ENCODE measurements at regions not wholly inside any gene's neighbourhood (a gene's known extent, or its start where the extent isn't known, plus 50 kb on each side); places are given as distances from the start of the nearest gene placed in this dataset.

GRCh38 chr9:2486988-2487387, 134.6 kb upstream of the VLDLR start:
- H3K4me1 ChIP-seq (ENCODE audit: insufficient read depth, low read length, poor library complexity, severe bottlenecking), result no peaks in the 10 kb centered on the region
- H2AFZ ChIP-seq (ENCODE audit: low read length), result no peak overlapping the region
- H3K9me2 ChIP-seq (replicated peaks; ENCODE audit: low read depth, low read length), result no peaks in the 10 kb centered on the region
- no peak overlapping the region for H3K4me3 ChIP-seq (ENCODE audit: low read length, poor library complexity, severe bottlenecking)
- H3K9me3 ChIP-seq (ENCODE audit: insufficient read depth, low read depth, low read length), result no peaks in the 10 kb centered on the region
- no peaks in the 10 kb centered on the region for H3K36me3 ChIP-seq (ENCODE audit: insufficient read depth, low read length)
- H4K20me1 ChIP-seq (ENCODE audit: insufficient read depth, low read length, poor library complexity, severe bottlenecking), result no peaks in the 10 kb centered on the region
- TF ChIP-seq EZH2phosphoT487 (IDR thresholded peaks at IDR 0.05; ENCODE audit: borderline replicate concordance), result no peak
- TF ChIP-seq, protein P1, sequence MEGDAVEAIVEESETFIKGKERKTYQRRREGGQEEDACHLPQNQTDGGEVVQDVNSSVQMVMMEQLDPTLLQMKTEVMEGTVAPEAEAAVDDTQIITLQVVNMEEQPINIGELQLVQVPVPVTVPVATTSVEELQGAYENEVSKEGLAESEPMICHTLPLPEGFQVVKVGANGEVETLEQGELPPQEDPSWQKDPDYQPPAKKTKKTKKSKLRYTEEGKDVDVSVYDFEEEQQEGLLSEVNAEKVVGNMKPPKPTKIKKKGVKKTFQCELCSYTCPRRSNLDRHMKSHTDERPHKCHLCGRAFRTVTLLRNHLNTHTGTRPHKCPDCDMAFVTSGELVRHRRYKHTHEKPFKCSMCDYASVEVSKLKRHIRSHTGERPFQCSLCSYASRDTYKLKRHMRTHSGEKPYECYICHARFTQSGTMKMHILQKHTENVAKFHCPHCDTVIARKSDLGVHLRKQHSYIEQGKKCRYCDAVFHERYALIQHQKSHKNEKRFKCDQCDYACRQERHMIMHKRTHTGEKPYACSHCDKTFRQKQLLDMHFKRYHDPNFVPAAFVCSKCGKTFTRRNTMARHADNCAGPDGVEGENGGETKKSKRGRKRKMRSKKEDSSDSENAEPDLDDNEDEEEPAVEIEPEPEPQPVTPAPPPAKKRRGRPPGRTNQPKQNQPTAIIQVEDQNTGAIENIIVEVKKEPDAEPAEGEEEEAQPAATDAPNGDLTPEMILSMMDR (conservative IDR thresholded peaks at IDR 0.05; ENCODE audit: low read length), result no peak
- no peak overlapping the region for H3K9ac ChIP-seq (ENCODE audit: low read depth, low read length, poor library complexity, severe bottlenecking)
- H3K4me2 ChIP-seq (ENCODE audit: low read depth, low read length, poor library complexity, severe bottlenecking), result no peak overlapping the region
- H3F3A ChIP-seq (ENCODE audit: low read depth), result no peaks in the 10 kb centered on the region
- H3K27me3 ChIP-seq (ENCODE audit: insufficient read depth, low read length, poor library complexity, severe bottlenecking), result no peaks in the 10 kb centered on the region
- H3K79me2 ChIP-seq (ENCODE audit: insufficient read depth, low read length), result no peaks in the 10 kb centered on the region

GRCh38 chr9:2489838-2490314, 131.7 kb upstream of the VLDLR start:
- Histone ChIP-seq H3K36me3 (ENCODE audit: insufficient read depth, low read length) (no peaks in the 10 kb centered on the region), H3K79me2 (ENCODE audit: insufficient read depth, low read length) (no peaks in the 10 kb centered on the region), H3F3A (ENCODE audit: low read depth) (no peaks in the 10 kb centered on the region), H3K9me3 (ENCODE audit: insufficient read depth, low read depth, low read length) (no peaks in the 10 kb centered on the region), H3K27me3 (ENCODE audit: insufficient read depth, low read length, poor library complexity, severe bottlenecking) (no peaks in the 10 kb centered on the region), H3K9ac (ENCODE audit: low read depth, low read length, poor library complexity, severe bottlenecking) (no peak overlapping the region), H3K4me1 (ENCODE audit: insufficient read depth, low read length, poor library complexity, severe bottlenecking) (no peaks in the 10 kb centered on the region), H3K4me3 (ENCODE audit: low read length, poor library complexity, severe bottlenecking) (no peak overlapping the region), H3K9me2 (replicated peaks; ENCODE audit: low read depth, low read length) (no peaks in the 10 kb centered on the region), H3K4me2 (ENCODE audit: low read depth, low read length, poor library complexity, severe bottlenecking) (no peak overlapping the region), H4K20me1 (ENCODE audit: insufficient read depth, low read length, poor library complexity, severe bottlenecking) (no peaks in the 10 kb centered on the region), H2AFZ (ENCODE audit: low read length) (no peak overlapping the region)
- TF ChIP-seq EZH2phosphoT487 (IDR thresholded peaks at IDR 0.05; ENCODE audit: borderline replicate concordance), result no peak

DNA sequence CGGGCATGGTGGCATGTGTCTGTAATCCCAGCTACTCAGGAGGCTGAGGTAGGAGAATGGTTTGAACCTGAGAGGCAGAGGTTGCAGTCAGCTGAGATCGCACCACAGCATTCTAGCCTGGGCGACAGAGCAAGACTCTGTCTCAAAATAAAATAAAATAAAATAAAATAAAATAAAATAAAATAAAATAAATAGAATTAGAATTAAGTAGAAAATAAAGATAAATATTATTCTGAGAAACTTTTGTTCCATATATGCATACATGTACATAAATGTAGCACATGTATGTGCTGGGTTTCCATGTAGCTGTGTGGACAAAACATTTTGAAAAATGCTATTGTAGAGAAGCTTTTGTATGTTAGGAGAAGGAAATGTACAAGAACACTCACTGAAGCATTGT, 129.4 kb upstream of the VLDLR start:
- no peaks in the 10 kb centered on the region for H3K4me1 ChIP-seq (ENCODE audit: insufficient read depth, low read length, poor library complexity, severe bottlenecking)

GRCh38 chr9:2493109-2493508, 128.5 kb upstream of the VLDLR start:
- no peaks in the 10 kb centered on the region for H3K9me3 ChIP-seq (ENCODE audit: insufficient read depth, low read depth, low read length)
- no peak overlapping the region for H3K4me3 ChIP-seq (ENCODE audit: low read length, poor library complexity, severe bottlenecking)
- H3K9ac ChIP-seq (ENCODE audit: low read depth, low read length, poor library complexity, severe bottlenecking), result no peak overlapping the region
- no peaks in the 10 kb centered on the region for H4K20me1 ChIP-seq (ENCODE audit: insufficient read depth, low read length, poor library complexity, severe bottlenecking)
- H3K9me2 ChIP-seq (replicated peaks; ENCODE audit: low read depth, low read length), result no peaks in the 10 kb centered on the region
- no peaks in the 10 kb centered on the region for H3F3A ChIP-seq (ENCODE audit: low read depth)
- no peak overlapping the region for H3K4me2 ChIP-seq (ENCODE audit: low read depth, low read length, poor library complexity, severe bottlenecking)
- H3K4me1 ChIP-seq (ENCODE audit: insufficient read depth, low read length, poor library complexity, severe bottlenecking), result no peaks in the 10 kb centered on the region
- no peaks in the 10 kb centered on the region for H3K27me3 ChIP-seq (ENCODE audit: insufficient read depth, low read length, poor library complexity, severe bottlenecking)
- no peak overlapping the region for H2AFZ ChIP-seq (ENCODE audit: low read length)
- no peaks in the 10 kb centered on the region for H3K79me2 ChIP-seq (ENCODE audit: insufficient read depth, low read length)
- no peaks in the 10 kb centered on the region for H3K36me3 ChIP-seq (ENCODE audit: insufficient read depth, low read length)
- TF ChIP-seq, protein P1 (conservative IDR thresholded peaks at IDR 0.05; ENCODE audit: low read length), result no peak
- TF ChIP-seq EZH2phosphoT487 (IDR thresholded peaks at IDR 0.05; ENCODE audit: borderline replicate concordance), result no peak

More for the DNA sequence above, 129.4 kb upstream of the VLDLR start:
- Histone ChIP-seq H4K20me1 (ENCODE audit: insufficient read depth, low read length, poor library complexity, severe bottlenecking) (no peaks in the 10 kb centered on the region), H3K36me3 (ENCODE audit: insufficient read depth, low read length) (no peaks in the 10 kb centered on the region), H3K9me2 (replicated peaks; ENCODE audit: low read depth, low read length) (no peaks in the 10 kb centered on the region), H3K79me2 (ENCODE audit: insufficient read depth, low read length) (no peaks in the 10 kb centered on the region), H3K4me3 (ENCODE audit: low read length, poor library complexity, severe bottlenecking) (no peak overlapping the region), H3F3A (ENCODE audit: low read depth) (no peaks in the 10 kb centered on the region), H2AFZ (ENCODE audit: low read length) (no peak overlapping the region), H3K27me3 (ENCODE audit: insufficient read depth, low read length, poor library complexity, severe bottlenecking) (no peaks in the 10 kb centered on the region), H3K9me3 (ENCODE audit: insufficient read depth, low read depth, low read length) (no peaks in the 10 kb centered on the region), H3K4me2 (ENCODE audit: low read depth, low read length, poor library complexity, severe bottlenecking) (no peak overlapping the region), H3K9ac (ENCODE audit: low read depth, low read length, poor library complexity, severe bottlenecking) (no peak overlapping the region)
- no peak for TF ChIP-seq EZH2phosphoT487 (IDR thresholded peaks at IDR 0.05; ENCODE audit: borderline replicate concordance)
- TF ChIP-seq, protein P1 (conservative IDR thresholded peaks at IDR 0.05; ENCODE audit: low read length), result no peak

Data from Loucy (cell line).